Breast epithelium (tissue), 3 donors: ENCODE measurements at regions not wholly inside any gene's neighbourhood (a gene's known extent, or its start where the extent isn't known, plus 50 kb on each side); places are given as distances from the start of the nearest gene placed in this dataset.

Experiments
- POLR2A ChIP-seq: fragments of 450-650 bp; IDR thresholded peaks from one replicate; pipeline ENCODE4 v1.6.1; 2016; ENCODE audit warnings: antibody characterized with exemption, mild to moderate bottlenecking, moderate library complexity
- POLR2AphosphoS5 ChIP-seq, 3 donors: sonication (generic); formaldehyde crosslinking; IDR thresholded peaks; one replicate each; pipeline ENCODE4 v1.6.1; 2017; ENCODE audit warnings: antibody characterized with exemption in 3 of 3
- TF ChIP-seq, protein P1 (sequence below), 3 donors: fragments of 450-650 bp; IDR thresholded peaks; one replicate each; pipeline ENCODE4 v1.5.1; 2016 to 2017; ENCODE audit warnings: antibody characterized with exemption in 3 of 3, mild to moderate bottlenecking in 3 of 3, moderate library complexity in 3 of 3

DNA sequence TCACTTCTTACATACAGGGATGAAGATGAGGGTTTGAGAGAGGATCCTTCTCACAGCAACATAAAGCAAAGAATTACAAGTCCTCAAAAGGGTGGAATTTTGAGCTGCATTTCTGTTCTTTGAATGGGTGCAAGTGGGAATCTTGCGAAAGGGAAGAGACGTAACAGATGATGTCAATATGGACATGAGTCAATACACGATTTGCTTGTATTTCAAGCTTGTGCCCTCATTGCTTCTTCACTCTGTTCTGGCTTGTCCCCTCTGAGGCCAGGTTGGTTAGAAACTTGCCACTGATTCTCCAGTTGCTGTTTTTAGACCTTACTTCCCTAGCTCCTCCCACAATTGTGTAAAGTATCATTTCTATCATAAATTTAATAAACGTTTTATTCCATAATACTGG is 104.8 kb upstream of the CLINT1 start:
- TF ChIP-seq, protein P1, sequence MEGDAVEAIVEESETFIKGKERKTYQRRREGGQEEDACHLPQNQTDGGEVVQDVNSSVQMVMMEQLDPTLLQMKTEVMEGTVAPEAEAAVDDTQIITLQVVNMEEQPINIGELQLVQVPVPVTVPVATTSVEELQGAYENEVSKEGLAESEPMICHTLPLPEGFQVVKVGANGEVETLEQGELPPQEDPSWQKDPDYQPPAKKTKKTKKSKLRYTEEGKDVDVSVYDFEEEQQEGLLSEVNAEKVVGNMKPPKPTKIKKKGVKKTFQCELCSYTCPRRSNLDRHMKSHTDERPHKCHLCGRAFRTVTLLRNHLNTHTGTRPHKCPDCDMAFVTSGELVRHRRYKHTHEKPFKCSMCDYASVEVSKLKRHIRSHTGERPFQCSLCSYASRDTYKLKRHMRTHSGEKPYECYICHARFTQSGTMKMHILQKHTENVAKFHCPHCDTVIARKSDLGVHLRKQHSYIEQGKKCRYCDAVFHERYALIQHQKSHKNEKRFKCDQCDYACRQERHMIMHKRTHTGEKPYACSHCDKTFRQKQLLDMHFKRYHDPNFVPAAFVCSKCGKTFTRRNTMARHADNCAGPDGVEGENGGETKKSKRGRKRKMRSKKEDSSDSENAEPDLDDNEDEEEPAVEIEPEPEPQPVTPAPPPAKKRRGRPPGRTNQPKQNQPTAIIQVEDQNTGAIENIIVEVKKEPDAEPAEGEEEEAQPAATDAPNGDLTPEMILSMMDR (IDR thresholded peaks at IDR 0.05), result no peak
- no peak for TF ChIP-seq POLR2A
- no peak for TF ChIP-seq POLR2AphosphoS5 (IDR thresholded peaks at IDR 0.05)
